Ishikawa (cell line): ENCODE measurements at regions not wholly inside any gene's neighbourhood (a gene's known extent, or its start where the extent isn't known, plus 50 kb on each side); places are given as distances from the start of the nearest gene placed in this dataset.

ENCODE experiments used
- EGR1 ChIP-seq: IDR thresholded peaks from 2 replicates; pipeline ENCODE4 v1.6.1; 2012
- EP300 ChIP-seq: IDR thresholded peaks from 2 replicates; pipeline ENCODE4 v1.6.1; 2012; ENCODE audit warnings: borderline replicate concordance
- TAF1 ChIP-seq: IDR thresholded peaks from 2 replicates; pipeline ENCODE4 v1.6.1; 2012; ENCODE audit warnings: low read depth, mild to moderate bottlenecking
- TEAD4 ChIP-seq: IDR thresholded peaks from 2 replicates; pipeline ENCODE4 v1.6.1; 2012
- USF1 ChIP-seq: IDR thresholded peaks from 2 replicates; pipeline ENCODE4 v1.6.1; 2012
- YY1 ChIP-seq: IDR thresholded peaks from 2 replicates; pipeline ENCODE4 v1.6.1; 2012; ENCODE audit warnings: low read depth

- no peak for TF ChIP-seq EP300
- TF ChIP-seq YY1 = no peak
- TF ChIP-seq TAF1 = no peak
- TF ChIP-seq USF1 = no peak
- TF ChIP-seq EGR1 = no peak
- no peak for TF ChIP-seq TEAD4
Measured at GRCh38 chr14:53473480-53473879, 320.4 kb upstream of the DDHD1 start.
